IMR-90 (cell line): ENCODE measurements at regions not wholly inside any gene's neighbourhood (a gene's known extent, or its start where the extent isn't known, plus 50 kb on each side); places are given as distances from the start of the nearest gene placed in this dataset.

ENCODE experiments used
- NFE2L2 ChIP-seq: fragments of 150-350 bp; IDR thresholded peaks from 2 replicates; pipeline ENCODE4 v1.6.1; 2016; ENCODE audit warnings: low read depth, mild to moderate bottlenecking, low read length
- POLR2A ChIP-seq: IDR thresholded peaks from 2 replicates; pipeline ENCODE4 v1.6.1; 2012; ENCODE audit warnings: mild to moderate bottlenecking, low read depth, low read length
- RCOR1 ChIP-seq: IDR thresholded peaks from 2 replicates; pipeline ENCODE4 v1.6.1; 2012; ENCODE audit warnings: mild to moderate bottlenecking, low read length, improper control_type of control experiment; ENCODE audit not compliant: insufficient replicate concordance
- TF ChIP-seq, protein P1 (sequence below): fragments of 150-350 bp; IDR thresholded peaks from 2 replicates; pipeline ENCODE4 v1.6.1; 2017; ENCODE audit warnings: mild to moderate bottlenecking, antibody characterized with exemption, low read length, low read depth
- TF ChIP-seq, protein P2 (sequence below): conservative IDR thresholded peaks from 2 replicates; pipeline ENCODE4 v1.5.1; 2012; ENCODE audit warnings: mild to moderate bottlenecking, low read depth, low read length, improper control_type of control experiment

- TF ChIP-seq, protein P1, sequence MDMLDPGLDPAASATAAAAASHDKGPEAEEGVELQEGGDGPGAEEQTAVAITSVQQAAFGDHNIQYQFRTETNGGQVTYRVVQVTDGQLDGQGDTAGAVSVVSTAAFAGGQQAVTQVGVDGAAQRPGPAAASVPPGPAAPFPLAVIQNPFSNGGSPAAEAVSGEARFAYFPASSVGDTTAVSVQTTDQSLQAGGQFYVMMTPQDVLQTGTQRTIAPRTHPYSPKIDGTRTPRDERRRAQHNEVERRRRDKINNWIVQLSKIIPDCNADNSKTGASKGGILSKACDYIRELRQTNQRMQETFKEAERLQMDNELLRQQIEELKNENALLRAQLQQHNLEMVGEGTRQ: no peak
- TF ChIP-seq RCOR1 (no peak), POLR2A (no peak), NFE2L2 (no peak)
- TF ChIP-seq, protein P2, sequence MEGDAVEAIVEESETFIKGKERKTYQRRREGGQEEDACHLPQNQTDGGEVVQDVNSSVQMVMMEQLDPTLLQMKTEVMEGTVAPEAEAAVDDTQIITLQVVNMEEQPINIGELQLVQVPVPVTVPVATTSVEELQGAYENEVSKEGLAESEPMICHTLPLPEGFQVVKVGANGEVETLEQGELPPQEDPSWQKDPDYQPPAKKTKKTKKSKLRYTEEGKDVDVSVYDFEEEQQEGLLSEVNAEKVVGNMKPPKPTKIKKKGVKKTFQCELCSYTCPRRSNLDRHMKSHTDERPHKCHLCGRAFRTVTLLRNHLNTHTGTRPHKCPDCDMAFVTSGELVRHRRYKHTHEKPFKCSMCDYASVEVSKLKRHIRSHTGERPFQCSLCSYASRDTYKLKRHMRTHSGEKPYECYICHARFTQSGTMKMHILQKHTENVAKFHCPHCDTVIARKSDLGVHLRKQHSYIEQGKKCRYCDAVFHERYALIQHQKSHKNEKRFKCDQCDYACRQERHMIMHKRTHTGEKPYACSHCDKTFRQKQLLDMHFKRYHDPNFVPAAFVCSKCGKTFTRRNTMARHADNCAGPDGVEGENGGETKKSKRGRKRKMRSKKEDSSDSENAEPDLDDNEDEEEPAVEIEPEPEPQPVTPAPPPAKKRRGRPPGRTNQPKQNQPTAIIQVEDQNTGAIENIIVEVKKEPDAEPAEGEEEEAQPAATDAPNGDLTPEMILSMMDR: no peak
These were observed 85.3 kb upstream of the CLDN18 start for GRCh38 chr3:137924628-137925027.
